ENCODE measurements at regions not wholly inside any gene's neighbourhood (a gene's known extent, or its start where the extent isn't known, plus 50 kb on each side); places are given as distances from the start of the nearest gene placed in this dataset.

- no peak overlapping the region for H2BK20ac ChIP-seq (ENCODE audit: low read depth, low read length)
- H3K4me1 ChIP-seq (ENCODE audit: control insufficient read depth, insufficient read depth, low read length): peaks cover 4% of the 10 kb centered on the region; the same call in 1 of the 2 replicates
- no peak for DNase-seq
- TF ChIP-seq ELK1 (IDR thresholded peaks at IDR 0.05; ENCODE audit: borderline replicate concordance, low read depth, low read length) (no peak), FOS (IDR thresholded peaks at IDR 0.05; ENCODE audit: low read depth, low read length) (no peak)
- H3K9ac ChIP-seq (ENCODE audit: low read depth, low read length): no peak overlapping the region
- H2AK5ac ChIP-seq (ENCODE audit: low read depth, low read length): no peak overlapping the region
- no peak overlapping the region for H2AFZ ChIP-seq (replicated peaks; ENCODE audit: low read length, poor library complexity)
- CTCF ChIA-PET: no interaction called here
- no peak overlapping the region for H4K8ac ChIP-seq (ENCODE audit: low read depth in 2 of 2, low read length in 2 of 2)
- no CpG with 5 or more reads among the region's 2 CpGs for WGBS, 2 experiments (ENCODE audit: extremely low coverage in 2 of 2, insufficient read length in 1 of 2)
- H2BK120ac ChIP-seq (ENCODE audit: low read depth, low read length): no peak overlapping the region
- H4K91ac ChIP-seq (ENCODE audit: insufficient read depth, low read depth, low read length): no peak overlapping the region
- H3K18ac ChIP-seq (ENCODE audit: low read depth, low read length): no peak overlapping the region
- peaks cover 13% of the 10 kb centered on the region; the same call in 1 of the 2 replicates for H3K9me1 ChIP-seq (ENCODE audit: insufficient read depth, low read length)
- dilution Hi-C loops (cut with HindIII; ENCODE audit: low sequenced_read_pairs, unreplicated experiment) (no loop called here), intact Hi-C loops (cut with micrococcal nuclease) (no loop called here), in situ Hi-C loops (cut with MboI; ENCODE audit: low sequenced_read_pairs) (no loop called here)
- no peak overlapping the region for H3K23ac ChIP-seq (ENCODE audit: low read depth, low read length)
- H3K27me3 ChIP-seq (ENCODE audit: control insufficient read depth, insufficient read depth, low read length): no peaks in the 10 kb centered on the region
- H3K79me1 ChIP-seq (ENCODE audit: low read depth in 1 of 2, low read length in 2 of 2): no peaks in the 10 kb centered on the region
- H3K36me3 ChIP-seq (ENCODE audit: control insufficient read depth, insufficient read depth, low read length): no peaks in the 10 kb centered on the region
- H4K5ac ChIP-seq (ENCODE audit: low read depth, low read length): no peak overlapping the region
- ATAC-seq (ENCODE audit: low read depth): no peak
- no peak overlapping the region for H2BK5ac ChIP-seq (ENCODE audit: low read depth, low read length, poor library complexity, severe bottlenecking)
- BruUV-seq (replicated peaks): no TSS peak
- H3K27ac ChIP-seq (ENCODE audit: insufficient read depth, low read length): no peak overlapping the region
- no peaks in the 10 kb centered on the region for H3K9me3 ChIP-seq (ENCODE audit: control insufficient read depth, insufficient read depth, low read length)
- no peak overlapping the region for H3K4ac ChIP-seq (ENCODE audit: low read depth, low read length)
- H3K56ac ChIP-seq (ENCODE audit: extremely low read depth, insufficient read depth, low read length): no peak overlapping the region
- no peak overlapping the region for H3K4me2 ChIP-seq (ENCODE audit: low read depth, low read length)
- no peak overlapping the region for H2BK15ac ChIP-seq (ENCODE audit: low read depth, low read length)
- H2AK9ac ChIP-seq (replicated peaks; ENCODE audit: low read depth, low read length, poor library complexity): no peak overlapping the region
- H3K14ac ChIP-seq (replicated peaks; ENCODE audit: low read depth, low read length): no peak overlapping the region
- H3K4me3 ChIP-seq (ENCODE audit: insufficient read depth, low read depth, low read length): no peak overlapping the region
- no peaks in the 10 kb centered on the region for H4K20me1 ChIP-seq (ENCODE audit: insufficient read depth, low read length)
- POLR2A ChIA-PET (ENCODE audit: unreplicated experiment): no interaction called here
Measured at GRCh38 chr18:61955644-61956043, 62.8 kb upstream of the RNF152 start.

Data from IMR-90 (cell line).